ENCODE measurements at regions not wholly inside any gene's neighbourhood (a gene's known extent, or its start where the extent isn't known, plus 50 kb on each side); places are given as distances from the start of the nearest gene placed in this dataset.

- POLR2A ChIA-PET: no interaction called here
- Histone ChIP-seq H3K9me3 (replicated peaks; ENCODE audit: control insufficient read depth, insufficient read depth, low read depth, low read length) (peaks cover 8% of the 10 kb centered on the region), H3K79me2 (ENCODE audit: control insufficient read depth, insufficient read depth, low read length) (peaks cover 14% of the 10 kb centered on the region; the same call in 2 of the 3 replicates), H3K27me3 (ENCODE audit: control insufficient read depth in 2 of 2, insufficient read depth in 2 of 2, low read length in 2 of 2) (no peaks in the 10 kb centered on the region), H3K9me1 (ENCODE audit: control insufficient read depth, insufficient read depth, low read length) (no peaks in the 10 kb centered on the region), H4K20me1 (replicated peaks; ENCODE audit: control insufficient read depth, insufficient read depth, low read length) (no peaks in the 10 kb centered on the region), H3K4me1 (replicated peaks in 1 of 2; ENCODE audit: control insufficient read depth in 2 of 2, insufficient read depth in 2 of 2, low read length in 2 of 2) (no peaks in the 10 kb centered on the region), H2AFZ (ENCODE audit: low read depth, low read length) (no peak overlapping the region), H3K36me3 (ENCODE audit: control insufficient read depth, insufficient read depth, low read length) (no peaks in the 10 kb centered on the region), H3K4me3 (no peak overlapping the region), H3K9ac (ENCODE audit: insufficient read depth in 1 of 2, low read depth in 2 of 2, low read length in 2 of 2) (no peak overlapping the region), H3K4me2 (ENCODE audit: insufficient read depth, low read length) (no peak overlapping the region), H3K27ac (ENCODE audit: extremely low read depth, low read depth, low read length) (no peak overlapping the region)
- FAIRE-seq: no peak
- 100% methylated on average over 1 of the region's 1 CpG for WGBS (ENCODE audit: insufficient coverage, low coverage, missing lambda C conversion rate)
- DNase-seq (ENCODE audit: extremely low read depth in 1 of 4, low spot score in 3 of 4): no peak
- TF ChIP-seq ZNF41 (CRISPR knock-in tag; conservative IDR thresholded peaks at IDR 0.05) (no peak), CUX1 (CRISPR knock-in tag; IDR thresholded peaks at IDR 0.05) (no peak), DEAF1 (CRISPR knock-in tag; IDR thresholded peaks at IDR 0.05) (no peak), NR0B1 (IDR thresholded peaks at IDR 0.05; ENCODE audit: partially characterized antibody) (no peak), CBX2 (IDR thresholded peaks at IDR 0.05; ENCODE audit: insufficient read depth, low read length, poor library complexity, severe bottlenecking) (no peak), MCM3 (IDR thresholded peaks at IDR 0.05) (no peak), PBX2 (CRISPR knock-in tag; IDR thresholded peaks at IDR 0.05; ENCODE audit: low read depth) (no peak), PBX2 (tag; conservative IDR thresholded peaks at IDR 0.05; ENCODE audit: low read depth) (no peak), ZC3H11A (IDR thresholded peaks at IDR 0.05; ENCODE audit: low read depth, low read length) (no peak), CBX5 (IDR thresholded peaks at IDR 0.05; ENCODE audit: borderline replicate concordance, low read depth) (no peak)
- in situ Hi-C loops (cut with MboI) (no loop called here), intact Hi-C loops (cut with micrococcal nuclease) (no loop called here)
- no TSS peak for BruUV-seq (replicated peaks)
- CTCF ChIA-PET (ENCODE audit: low intra/inter-chr PET ratio): no interaction called here
- ATAC-seq: no peak
Measured at GRCh38 chr3:87920549-87920948, 138.3 kb downstream of the CGGBP1 start.
